PC-3 (cell line): ENCODE measurements at regions not wholly inside any gene's neighbourhood (a gene's known extent, or its start where the extent isn't known, plus 50 kb on each side); places are given as distances from the start of the nearest gene placed in this dataset.

Source experiments
- CTCF ChIP-seq: fragments of 300-600 bp; sonication (generic); conservative IDR thresholded peaks from 2 replicates; pipeline ENCODE4 v1.5.1; 2017; ENCODE audit warnings: antibody characterized with exemption, low read depth, mild to moderate bottlenecking, low read length
- EZH2 ChIP-seq: fragments of 300-600 bp; sonication (generic); IDR thresholded peaks from one replicate; pipeline ENCODE4 v1.6.1; 2017; ENCODE audit warnings: antibody characterized with exemption, mild to moderate bottlenecking, low read length; ENCODE audit not compliant: unreplicated experiment
- EZH2phosphoT487 ChIP-seq: fragments of 300-600 bp; sonication (generic); IDR thresholded peaks from 2 replicates; pipeline ENCODE4 v1.6.1; 2018; ENCODE audit warnings: mild to moderate bottlenecking, antibody characterized with exemption, low read length, borderline replicate concordance

DNA sequence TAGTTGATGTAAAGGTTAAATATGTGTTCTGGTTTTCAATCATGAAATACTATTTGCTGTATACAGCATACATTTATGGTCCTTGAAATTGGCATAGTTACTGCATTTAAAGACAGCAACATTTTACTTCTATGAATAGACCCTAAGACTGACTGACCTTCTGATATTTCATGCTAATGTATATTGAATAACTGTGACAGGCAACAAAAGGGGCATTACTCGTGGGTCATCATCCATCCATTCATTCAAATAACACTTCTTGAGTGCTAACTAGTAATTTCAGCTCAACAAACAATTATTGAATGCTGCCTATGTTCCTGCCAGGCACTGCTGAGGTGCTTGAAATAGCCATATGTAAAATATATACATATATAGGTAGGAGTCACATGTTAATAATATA is 92.8 kb upstream of the ADAMTS3 start:
- TF ChIP-seq CTCF (no peak), EZH2 (no peak), EZH2phosphoT487 (no peak)
